ENCODE measurements at regions not wholly inside any gene's neighbourhood (a gene's known extent, or its start where the extent isn't known, plus 50 kb on each side); places are given as distances from the start of the nearest gene placed in this dataset.

DNA sequence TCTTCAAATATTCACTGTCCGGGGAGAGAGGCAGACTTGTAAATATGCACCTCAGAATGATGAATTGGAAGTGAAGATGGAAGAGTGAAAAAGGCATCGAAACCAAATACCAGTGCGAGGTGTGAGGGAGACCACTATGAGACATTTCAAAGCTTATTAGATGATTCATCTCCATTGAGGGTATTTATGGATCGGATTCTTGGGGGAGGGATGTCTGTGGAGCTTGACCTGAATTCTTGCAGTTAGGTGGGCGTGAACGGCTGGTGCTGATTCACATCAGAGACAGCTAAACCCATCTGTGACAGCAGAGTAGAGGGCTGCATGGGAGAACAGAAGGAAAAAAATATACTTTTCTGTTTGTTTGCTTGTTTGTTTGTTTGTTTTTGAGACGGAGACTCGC lies 677.2 kb downstream of the AACS start:
- no TSS peak for BruUV-seq (replicated peaks)
- TF ChIP-seq POLR2A (IDR thresholded peaks at IDR 0.05; ENCODE audit: low read depth, low read length) (no peak), JUN (IDR thresholded peaks at IDR 0.05; ENCODE audit: borderline replicate concordance, insufficient read depth, insufficient read length, low read depth) (no peak), MYC (IDR thresholded peaks at IDR 0.05; ENCODE audit: low read depth, low read length) (no peak), POLR2AphosphoS5 (IDR thresholded peaks at IDR 0.05; ENCODE audit: insufficient read depth, low read depth, low read length) (no peak), GATA2 (IDR thresholded peaks at IDR 0.05; ENCODE audit: insufficient read depth, insufficient read length, low read depth, low read length) (no peak), FOS (IDR thresholded peaks at IDR 0.05; ENCODE audit: borderline replicate concordance, insufficient read depth, low read length) (no peak)
- TF ChIP-seq, protein P1, sequence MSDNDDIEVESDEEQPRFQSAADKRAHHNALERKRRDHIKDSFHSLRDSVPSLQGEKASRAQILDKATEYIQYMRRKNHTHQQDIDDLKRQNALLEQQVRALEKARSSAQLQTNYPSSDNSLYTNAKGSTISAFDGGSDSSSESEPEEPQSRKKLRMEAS (IDR thresholded peaks at IDR 0.05; ENCODE audit: insufficient read depth, insufficient read length): no peak
- TF ChIP-seq, protein P2, sequence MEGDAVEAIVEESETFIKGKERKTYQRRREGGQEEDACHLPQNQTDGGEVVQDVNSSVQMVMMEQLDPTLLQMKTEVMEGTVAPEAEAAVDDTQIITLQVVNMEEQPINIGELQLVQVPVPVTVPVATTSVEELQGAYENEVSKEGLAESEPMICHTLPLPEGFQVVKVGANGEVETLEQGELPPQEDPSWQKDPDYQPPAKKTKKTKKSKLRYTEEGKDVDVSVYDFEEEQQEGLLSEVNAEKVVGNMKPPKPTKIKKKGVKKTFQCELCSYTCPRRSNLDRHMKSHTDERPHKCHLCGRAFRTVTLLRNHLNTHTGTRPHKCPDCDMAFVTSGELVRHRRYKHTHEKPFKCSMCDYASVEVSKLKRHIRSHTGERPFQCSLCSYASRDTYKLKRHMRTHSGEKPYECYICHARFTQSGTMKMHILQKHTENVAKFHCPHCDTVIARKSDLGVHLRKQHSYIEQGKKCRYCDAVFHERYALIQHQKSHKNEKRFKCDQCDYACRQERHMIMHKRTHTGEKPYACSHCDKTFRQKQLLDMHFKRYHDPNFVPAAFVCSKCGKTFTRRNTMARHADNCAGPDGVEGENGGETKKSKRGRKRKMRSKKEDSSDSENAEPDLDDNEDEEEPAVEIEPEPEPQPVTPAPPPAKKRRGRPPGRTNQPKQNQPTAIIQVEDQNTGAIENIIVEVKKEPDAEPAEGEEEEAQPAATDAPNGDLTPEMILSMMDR (IDR thresholded peaks at IDR 0.05; ENCODE audit: extremely low read depth in 1 of 2, insufficient read depth in 1 of 2, low read depth in 1 of 2, low read length in 2 of 2): no peak
- no peak overlapping the region for H3K9ac ChIP-seq (replicated peaks; ENCODE audit: extremely low read depth, insufficient read depth, low read length)
- H4K20me1 ChIP-seq (replicated peaks; ENCODE audit: control insufficient read depth, extremely low read depth, insufficient read depth, low read length): no peaks in the 10 kb centered on the region
- peaks cover 7% of the 10 kb centered on the region for H3K9me3 ChIP-seq (replicated peaks; ENCODE audit: control insufficient read depth, insufficient read depth, low read length)
- H2AFZ ChIP-seq (ENCODE audit: low read depth, low read length): no peak overlapping the region
- DNase-seq (ENCODE audit: low read depth, low spot score) (no peak), FAIRE-seq (no peak)
- ChIA-PET POLR2A (no interaction called here), CTCF (no interaction called here)
- intact Hi-C loops (cut with micrococcal nuclease): no loop called here
- H3K27ac ChIP-seq (ENCODE audit: insufficient read depth, low read depth, low read length): no peak overlapping the region
- dilution Hi-C loops (cut with MboI; ENCODE audit: extremely low pct_ligation_motif_present, low sequenced_read_pairs): no loop called here
- H3K4me1 ChIP-seq (ENCODE audit: control insufficient read depth, extremely low read depth, insufficient read depth, low read length): no peaks in the 10 kb centered on the region
- no peak overlapping the region for H3K4me3 ChIP-seq (replicated peaks in 1 of 3; ENCODE audit: insufficient read depth in 1 of 3, low read depth in 1 of 3, low read length in 3 of 3)
- H3K27me3 ChIP-seq (ENCODE audit: control insufficient read depth in 2 of 2, insufficient read depth in 2 of 2, low read length in 2 of 2): no peaks in the 10 kb centered on the region
- no peaks in the 10 kb centered on the region for H3K9me1 ChIP-seq (replicated peaks; ENCODE audit: control insufficient read depth, extremely low read depth, insufficient read depth, low read length)
- no peaks in the 10 kb centered on the region for H3K79me2 ChIP-seq (ENCODE audit: control insufficient read depth, insufficient read depth, low read length)
- no peak overlapping the region for H3K4me2 ChIP-seq (ENCODE audit: insufficient read depth, low read length)
- H3K36me3 ChIP-seq (ENCODE audit: control insufficient read depth in 2 of 2, extremely low read depth in 1 of 2, insufficient read depth in 2 of 2, low read length in 2 of 2): no peaks in the 10 kb centered on the region

Data from endothelial cell of umbilical vein (primary cell).